K562 (cell line): ENCODE measurements at regions not wholly inside any gene's neighbourhood (a gene's known extent, or its start where the extent isn't known, plus 50 kb on each side); places are given as distances from the start of the nearest gene placed in this dataset.
A peak's percentile ranks its signal among the peaks of the same experiment; 100 is the strongest.

Experiments used
- CC2D1A ChIP-seq: fragments of 450-650 bp; IDR thresholded peaks from 2 replicates; pipeline ENCODE4 v1.6.1; 2017; ENCODE audit warnings: mild to moderate bottlenecking
- DMBX1 ChIP-seq: fragments of 250-450 bp; sonication (Bioruptor Pico); IDR thresholded peaks from 2 replicates; pipeline ENCODE4 v1.8.0; 2022; ENCODE audit warnings: inconsistent platforms, mild to moderate bottlenecking, moderate library complexity, borderline replicate concordance
- E4F1 ChIP-seq: fragments of 250-450 bp; sonication (Bioruptor Pico); IDR thresholded peaks from 2 replicates; pipeline ENCODE4 v1.5.0; 2021; ENCODE audit warnings: mild to moderate bottlenecking, borderline replicate concordance
- ELF1 ChIP-seq: fragments of 200-800 bp; sonication (Bioruptor generic); IDR thresholded peaks from 2 replicates; pipeline ENCODE4 v1.6.1; 2016; ENCODE audit warnings: missing genetic modification characterization, missing compliant biosample characterization
- GATAD2B ChIP-seq: fragments of 450-650 bp; IDR thresholded peaks from 2 replicates; pipeline ENCODE4 v1.6.1; 2017; ENCODE audit warnings: mild to moderate bottlenecking, borderline replicate concordance
- GMEB1 ChIP-seq: fragments of 250-450 bp; sonication (Bioruptor Pico); IDR thresholded peaks from 2 replicates; pipeline ENCODE4 v1.4.0; 2020; ENCODE audit warnings: mild to moderate bottlenecking
- HMG20A ChIP-seq: fragments of 450-650 bp; formaldehyde crosslinking; conservative IDR thresholded peaks from 2 replicates; pipeline ENCODE4 v1.4.0; 2020; ENCODE audit warnings: mild to moderate bottlenecking, mixed read lengths
- IFI16 ChIP-seq: fragments of 250-450 bp; sonication (Bioruptor Pico); IDR thresholded peaks from 2 replicates; pipeline ENCODE4 v2.1.2; 2022; ENCODE audit warnings: mild to moderate bottlenecking, inconsistent platforms
- ILK ChIP-seq: fragments of 450-650 bp; IDR thresholded peaks from 2 replicates; pipeline ENCODE4 v1.6.1; 2016; ENCODE audit warnings: missing genetic modification characterization, low read depth, mild to moderate bottlenecking, missing compliant biosample characterization, moderate library complexity, borderline replicate concordance
- IRF2 ChIP-seq: sonication (generic); formaldehyde crosslinking; IDR thresholded peaks from 2 replicates; pipeline ENCODE4 v1.8.1; 2022; ENCODE audit warnings: mild to moderate bottlenecking, missing genetic modification reagents
- MAFG ChIP-seq: fragments of 450-650 bp; conservative IDR thresholded peaks from 2 replicates; pipeline ENCODE4 v1.6.1; 2016; ENCODE audit warnings: missing genetic modification characterization, missing compliant biosample characterization
- MAZ ChIP-seq, 2 experiments: fragments of 450-650 bp in 1 of 2; sonication (generic) in 1 of 2; formaldehyde crosslinking; IDR thresholded peaks in 1 of 2; conservative IDR thresholded peaks in 1 of 2; 2 replicates each; pipeline versions ENCODE4 v1.4.0 to v1.5.0; 2020; ENCODE audit warnings: mild to moderate bottlenecking in 1 of 2, missing genetic modification reagents in 1 of 2
- MXD1 ChIP-seq: fragments of 250-450 bp; sonication (Bioruptor Pico); IDR thresholded peaks from 2 replicates; pipeline ENCODE4 v1.8.0; 2021; ENCODE audit warnings: borderline replicate concordance, mild to moderate bottlenecking, moderate library complexity; ENCODE audit not compliant: poor library complexity, severe bottlenecking
- NFATC3 ChIP-seq: fragments of 450-650 bp; IDR thresholded peaks from 2 replicates; pipeline ENCODE4 v1.6.1; 2017; ENCODE audit warnings: mild to moderate bottlenecking
- PTBP1 ChIP-seq: fragments of 200-400 bp; formaldehyde crosslinking; IDR thresholded peaks from 2 replicates; pipeline ENCODE4 v1.6.1; 2017; ENCODE audit warnings: low read depth, low read length
- PYGO2 ChIP-seq: fragments of 450-650 bp; IDR thresholded peaks from 2 replicates; pipeline ENCODE4 v1.6.1; 2016; ENCODE audit warnings: mild to moderate bottlenecking, missing genetic modification characterization, moderate library complexity, missing compliant biosample characterization
- RBM17 ChIP-seq: fragments of 200-400 bp; formaldehyde crosslinking; IDR thresholded peaks from 2 replicates; pipeline ENCODE4 v1.6.1; 2017; ENCODE audit warnings: low read depth, mild to moderate bottlenecking, low read length, borderline replicate concordance
- STAT5B ChIP-seq: fragments of 250-450 bp; sonication (Bioruptor Pico); IDR thresholded peaks from 2 replicates; pipeline ENCODE4 v1.8.0; 2021; ENCODE audit warnings: mild to moderate bottlenecking, inconsistent platforms
- TCF15 ChIP-seq: fragments of 250-450 bp; sonication (Bioruptor Pico); IDR thresholded peaks from 2 replicates; pipeline ENCODE4 v1.8.0; 2022; ENCODE audit warnings: moderate library complexity, mild to moderate bottlenecking, inconsistent platforms
- THRA ChIP-seq: fragments of 450-650 bp; IDR thresholded peaks from 2 replicates; pipeline ENCODE4 v1.6.1; 2017; ENCODE audit warnings: mild to moderate bottlenecking, moderate library complexity
- TRIM24 ChIP-seq, 2 experiments: fragments of 450-650 bp; IDR thresholded peaks; 2 replicates each; pipeline ENCODE4 v1.6.1; 2016
- ZNF511 ChIP-seq: sonication (generic); formaldehyde crosslinking; IDR thresholded peaks from 2 replicates; pipeline ENCODE4 v1.8.0; 2022; ENCODE audit warnings: mild to moderate bottlenecking, missing genetic modification reagents
- ZNF830 ChIP-seq: fragments of 250-450 bp; sonication (Bioruptor Pico); IDR thresholded peaks from 2 replicates; pipeline ENCODE4 v1.5.0; 2021; ENCODE audit warnings: mild to moderate bottlenecking

GRCh38 chr12:4153343-4153892 is 120.1 kb upstream of the CCND2 start (continued):
- TF ChIP-seq DMBX1 (peak; percentile 63; the same call in 1 of the 2 replicates), TRIM24 (IDR thresholded peaks at IDR 0.05) (peak; percentile 76 to 87), ILK (tag) (no peak), MXD1 (CRISPR knock-in tag) (no peak), MAFG (tag) (no peak), PYGO2 (tag) (no peak), STAT5B (no peak), RBM17 (no peak), THRA (no peak), CC2D1A (peak; percentile 69; the same call in 1 of the 2 replicates), TCF15 (CRISPR knock-in tag) (no peak), HMG20A (no peak), GATAD2B (peak; percentile 75), GMEB1 (CRISPR knock-in tag) (no peak), ZNF511 (no peak), MAZ (CRISPR knock-in tag; conservative IDR thresholded peaks at IDR 0.05 in 1 of 2, IDR thresholded peaks at IDR 0.05 in 1 of 2) (peak; percentile 17 to 79; a peak in 2 of 4 replicates), PTBP1 (no peak), IFI16 (CRISPR knock-in tag) (no peak), ELF1 (tag) (peak; percentile 85), IRF2 (CRISPR knock-in tag) (no peak), NFATC3 (no peak), ZNF830 (no peak), E4F1 (CRISPR knock-in tag) (no peak)
